ENCODE measurements at regions not wholly inside any gene's neighbourhood (a gene's known extent, or its start where the extent isn't known, plus 50 kb on each side); places are given as distances from the start of the nearest gene placed in this dataset.

- TF ChIP-seq CTCF (IDR thresholded peaks at IDR 0.05) (no peak), EZH2 (IDR thresholded peaks at IDR 0.05) (no peak)
Measured at GRCh38 chr14:65957631-65958205, 528.5 kb upstream of the CCDC196 start.

Measured in neural progenitor cell (in vitro differentiated cells).